ENCODE measurements at regions not wholly inside any gene's neighbourhood (a gene's known extent, or its start where the extent isn't known, plus 50 kb on each side); places are given as distances from the start of the nearest gene placed in this dataset.

GRCh38 chr9:107952773-107953172, 463.2 kb upstream of the KLF4 start:
- TF ChIP-seq POLR2A (IDR thresholded peaks at IDR 0.05), result no peak
- TF ChIP-seq CTCF (IDR thresholded peaks at IDR 0.05), result no peak
